H1 (cell line): ENCODE measurements at regions not wholly inside any gene's neighbourhood (a gene's known extent, or its start where the extent isn't known, plus 50 kb on each side); places are given as distances from the start of the nearest gene placed in this dataset.
"Not testable (repeated sequence)": the region's sequence is repeated elsewhere in the genome, so short reads cannot be mapped to it uniquely, and the experiment has no call there.

ENCODE experiments used
- CTCF ChIA-PET: fragments of 300-600 bp; sonication (Branson Sonifier 250); formaldehyde crosslinking; loops from one replicate; lab custom pipeline; 2021; ENCODE audit not compliant: partially characterized antibody; lab: Charles Lee
- POLR2A ChIA-PET: fragments of 300-600 bp; sonication (Branson Sonifier 250); formaldehyde crosslinking; loops from one replicate; lab custom pipeline; 2021; ENCODE audit warnings: inconsistent platforms; ENCODE audit not compliant: partially characterized antibody; lab: Charles Lee
- DNase-seq, 2 experiments: peaks; one replicate each; pipeline versions ENCODE4 v3.0.0 to v3.0.0-alpha.2; 2010 to 2022; ENCODE audit warnings: low spot score in 2 of 2, low read depth in 1 of 2, mixed read lengths in 1 of 2
- FAIRE-seq: peaks from 2 replicates; lab custom pipeline; 2011; peaks lifted over from hg19 to GRCh38; lab: Jason Lieb, UNC
- H2AFZ ChIP-seq: 2 replicates; pipeline ENCODE4 v1.8.1; 2012; ENCODE audit warnings: low read length, inconsistent platforms
- H2AK5ac ChIP-seq: 2 replicates; pipeline ENCODE4 v1.6.1; 2013; ENCODE audit warnings: low read depth, low read length
- H2BK120ac ChIP-seq: replicated peaks from 2 replicates; pipeline ENCODE3; 2013; ENCODE audit warnings: low read depth, low read length, inconsistent platforms
- H2BK12ac ChIP-seq: 2 replicates; pipeline ENCODE4 v1.6.1; 2013; ENCODE audit warnings: low read depth, low read length
- H2BK15ac ChIP-seq: 2 replicates; pipeline ENCODE4 v1.6.1; 2013; ENCODE audit warnings: low read length
- H2BK20ac ChIP-seq: 2 replicates; pipeline ENCODE4 v1.6.1; 2013; ENCODE audit warnings: low read length
- H2BK5ac ChIP-seq: 2 replicates; pipeline ENCODE4 v1.6.1; 2013; ENCODE audit warnings: low read depth, low read length
- H3K14ac ChIP-seq: 2 replicates; pipeline ENCODE4 v1.6.1; 2013; ENCODE audit warnings: inconsistent platforms; ENCODE audit not compliant: insufficient read length
- H3K18ac ChIP-seq: 2 replicates; pipeline ENCODE4 v1.6.1; 2013; ENCODE audit warnings: low read length; ENCODE audit errors: extremely low read depth
- H3K23ac ChIP-seq: 2 replicates; pipeline ENCODE4 v1.6.1; 2013; ENCODE audit warnings: inconsistent platforms; ENCODE audit not compliant: insufficient read length
- H3K23me2 ChIP-seq: 2 replicates; pipeline ENCODE4 v1.6.1; 2013; ENCODE audit warnings: low read depth, low read length
- H3K27ac ChIP-seq: 2 replicates; pipeline ENCODE4 v1.6.1; 2011; ENCODE audit warnings: low read depth, low read length, inconsistent platforms
- H3K27me3 ChIP-seq, 4 experiments: replicated peaks in 1 of 4; 1 replicate in 1 of 4; 2 replicates in 3 of 4; pipeline versions ENCODE4 v1.6.1 to v1.8.1; 2011 to 2013; ENCODE audit warnings: low read length in 3 of 4, mild to moderate bottlenecking in 3 of 4, inconsistent platforms in 2 of 4, mixed read lengths in 2 of 4, moderate library complexity in 1 of 4; ENCODE audit not compliant: control insufficient read depth in 3 of 4, insufficient read depth in 3 of 4; ENCODE audit errors: extremely low read depth in 1 of 4
- H3K36me3 ChIP-seq, 4 experiments: 2 replicates each; pipeline versions ENCODE4 v1.6.1 to v1.8.1; 2011 to 2013; ENCODE audit warnings: mild to moderate bottlenecking in 4 of 4, low read length in 3 of 4, moderate library complexity in 2 of 4, control low read depth in 1 of 4, inconsistent platforms in 1 of 4; ENCODE audit not compliant: insufficient read depth in 4 of 4, control insufficient read depth in 2 of 4
- H3K4ac ChIP-seq: replicated peaks from 2 replicates; pipeline ENCODE3; 2013; ENCODE audit warnings: low read length, low read depth, mixed read lengths, inconsistent platforms; ENCODE audit not compliant: insufficient read length
- H3K4me1 ChIP-seq, 4 experiments: replicated peaks in 1 of 4; 1 replicate in 1 of 4; 2 replicates in 3 of 4; pipeline versions ENCODE4 v1.6.1 to v1.8.1; 2011 to 2013; ENCODE audit warnings: low read length in 3 of 4, inconsistent platforms in 2 of 4, mixed read lengths in 1 of 4; ENCODE audit not compliant: insufficient read depth in 4 of 4, control insufficient read depth in 3 of 4
- H3K4me2 ChIP-seq, 2 experiments: 2 replicates each; pipeline versions ENCODE4 v1.6.1 to v1.8.1; 2011 to 2013; ENCODE audit warnings: low read depth in 2 of 2, low read length in 2 of 2, control low read depth in 1 of 2, inconsistent platforms in 1 of 2, mild to moderate bottlenecking in 1 of 2; ENCODE audit not compliant: insufficient read depth in 1 of 2
- H3K4me3 ChIP-seq, 4 experiments: fragments of 200-600, 300-600 bp in 1 of 4; sonication (generic), shearing (Covaris generic), sonication (Bioruptor Twin) in 1 of 4; 2 replicates each; pipeline versions ENCODE4 v1.5.1 to v1.8.1; 2011 to 2016; ENCODE audit warnings: low read length in 4 of 4, low read depth in 3 of 4, control low read depth in 2 of 4, inconsistent platforms in 2 of 4, mild to moderate bottlenecking in 2 of 4, mixed read lengths in 1 of 4, moderate library complexity in 1 of 4; ENCODE audit not compliant: insufficient read depth in 2 of 4; ENCODE audit errors: extremely low read depth in 1 of 4
- H3K56ac ChIP-seq: replicated peaks from 2 replicates; pipeline ENCODE3; 2013; ENCODE audit warnings: low read depth, mild to moderate bottlenecking, mixed read lengths, low read length, inconsistent platforms; ENCODE audit not compliant: insufficient read length
- H3K79me1 ChIP-seq: 2 replicates; pipeline ENCODE4 v1.6.1; 2013; ENCODE audit warnings: low read depth, low read length, control low read depth
- H3K79me2 ChIP-seq, 2 experiments: 2 replicates each; pipeline versions ENCODE4 v1.6.1 to v1.8.1; 2012 to 2013; ENCODE audit warnings: low read length in 2 of 2, mild to moderate bottlenecking in 2 of 2, inconsistent platforms in 1 of 2; ENCODE audit not compliant: insufficient read depth in 2 of 2, control insufficient read depth in 1 of 2
- H3K9ac ChIP-seq, 4 experiments: replicated peaks in 1 of 4; 1 replicate in 1 of 4; 2 replicates in 3 of 4; pipeline versions ENCODE4 v1.6.1 to v1.8.1; 2011 to 2013; ENCODE audit warnings: low read depth in 3 of 4, low read length in 3 of 4, control low read depth in 2 of 4, mild to moderate bottlenecking in 2 of 4, moderate library complexity in 2 of 4, inconsistent platforms in 1 of 4; ENCODE audit errors: extremely low read depth in 1 of 4
- H3K9me3 ChIP-seq, 2 experiments: 2 replicates each; pipeline versions ENCODE4 v1.6.1 to v1.8.1; 2012 to 2013; ENCODE audit warnings: mild to moderate bottlenecking in 2 of 2, moderate library complexity in 2 of 2, control low read depth in 1 of 2, inconsistent platforms in 1 of 2, low read depth in 1 of 2, low read length in 1 of 2, mixed read lengths in 1 of 2; ENCODE audit not compliant: insufficient read depth in 2 of 2
- H4K20me1 ChIP-seq, 2 experiments: replicated peaks in 1 of 2; 2 replicates each; pipeline versions ENCODE3 to v1.8.1; 2011 to 2013; ENCODE audit warnings: inconsistent platforms in 2 of 2, low read length in 2 of 2, mild to moderate bottlenecking in 1 of 2; ENCODE audit not compliant: insufficient read depth in 2 of 2, control insufficient read depth in 1 of 2
- H4K5ac ChIP-seq: 2 replicates; pipeline ENCODE4 v1.6.1; 2013; ENCODE audit warnings: low read length, low read depth, mixed read lengths, inconsistent platforms; ENCODE audit not compliant: insufficient read length
- H4K8ac ChIP-seq: 2 replicates; pipeline ENCODE4 v1.8.0; 2013; ENCODE audit warnings: mild to moderate bottlenecking, moderate library complexity, low read length, inconsistent platforms; ENCODE audit not compliant: insufficient read depth; ENCODE audit errors: extremely low read depth
- H4K91ac ChIP-seq: replicated peaks from 2 replicates; pipeline ENCODE3; 2013; ENCODE audit warnings: low read length, mixed read lengths, inconsistent platforms; ENCODE audit not compliant: insufficient read length
- WGBS, 2 experiments: shearing (Covaris generic) in 1 of 2; methylation state at CpG; one replicate each; pipeline versions ENCODE4 v1.1.6 to v1.1.7; 2013 to 2015; ENCODE audit warnings: low lambda C conversion rate in 2 of 2, mixed read lengths in 2 of 2, inconsistent platforms in 1 of 2, low coverage in 1 of 2, missing lambda C conversion rate in 1 of 2; ENCODE audit not compliant: insufficient replicate concordance in 2 of 2, insufficient coverage in 1 of 2, insufficient read length in 1 of 2; ENCODE audit errors: extremely low coverage in 1 of 2, missing lambda C conversion rate in 1 of 2; 5-methylcytosine and 5-hydroxymethylcytosine counted together

GRCh38 chr10:46761471-46761870 lies 149.8 kb upstream of the PTPN20 start:
- DNase-seq, H4K5ac ChIP-seq, H3K36me3 ChIP-seq, H3K56ac ChIP-seq, H4K8ac ChIP-seq, H2BK120ac ChIP-seq, H3K27me3 ChIP-seq, H2AK5ac ChIP-seq, H3K4me1 ChIP-seq, H3K23me2 ChIP-seq, H2AFZ ChIP-seq, H3K9ac ChIP-seq, H3K79me1 ChIP-seq, H2BK15ac ChIP-seq, POLR2A ChIA-PET, H4K20me1 ChIP-seq, H3K9me3 ChIP-seq, H2BK20ac ChIP-seq, H3K4me2 ChIP-seq, FAIRE-seq, H2BK5ac ChIP-seq, H3K27ac ChIP-seq, H2BK12ac ChIP-seq, H3K23ac ChIP-seq, CTCF ChIA-PET, H4K91ac ChIP-seq, H3K18ac ChIP-seq, H3K14ac ChIP-seq, H3K79me2 ChIP-seq, H3K4me3 ChIP-seq, H3K4ac ChIP-seq: not testable (repeated sequence)

DNA sequence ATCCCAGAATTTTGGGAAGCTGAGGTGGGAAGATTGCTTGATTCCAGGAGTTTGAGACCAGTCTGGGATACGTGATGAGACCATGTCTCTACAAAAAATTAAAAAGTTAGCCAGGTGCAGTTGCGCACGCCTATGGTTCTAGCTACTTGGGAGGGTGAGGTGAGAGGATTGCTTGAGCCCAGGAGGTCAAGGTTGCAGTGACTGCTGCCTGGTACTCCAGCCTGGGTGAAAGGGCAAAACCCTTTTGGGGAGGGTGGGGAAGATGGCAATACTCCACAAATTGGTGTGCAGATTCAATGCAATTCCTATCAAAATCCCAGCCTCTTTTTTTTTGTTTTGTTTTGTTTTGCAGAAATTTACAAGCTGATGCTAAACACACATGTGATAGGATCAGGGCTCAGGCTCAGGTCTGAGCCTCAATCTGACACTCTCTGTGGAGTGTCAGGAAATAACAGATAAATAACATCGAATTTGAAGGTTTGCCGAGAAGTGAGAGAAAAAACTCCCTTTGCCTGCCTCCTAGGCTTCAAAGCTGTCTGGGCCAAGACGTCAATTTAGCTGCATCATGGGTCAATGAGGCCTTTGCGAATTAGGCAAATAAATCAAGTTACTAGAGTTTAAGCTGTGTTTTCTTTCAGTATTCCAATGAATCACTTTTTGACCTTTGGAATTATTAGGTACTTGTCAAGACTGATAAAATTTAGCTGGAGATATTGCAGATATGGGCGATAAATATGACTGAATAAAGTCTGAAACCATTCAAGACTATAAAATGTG lies 142.5 kb upstream of the PTPN20 start:
- H4K5ac ChIP-seq, H2BK5ac ChIP-seq, H3K4ac ChIP-seq, H3K4me3 ChIP-seq, H3K79me1 ChIP-seq, FAIRE-seq, H3K14ac ChIP-seq, H3K9me3 ChIP-seq, H3K36me3 ChIP-seq, H2BK15ac ChIP-seq, H2BK120ac ChIP-seq, H4K20me1 ChIP-seq, H3K23me2 ChIP-seq, H2AFZ ChIP-seq, H4K91ac ChIP-seq, H2BK20ac ChIP-seq, DNase-seq, H3K4me2 ChIP-seq, H2AK5ac ChIP-seq, H3K18ac ChIP-seq, H3K27me3 ChIP-seq, H3K9ac ChIP-seq, H3K56ac ChIP-seq, CTCF ChIA-PET, H3K79me2 ChIP-seq, H4K8ac ChIP-seq, H2BK12ac ChIP-seq, H3K4me1 ChIP-seq, POLR2A ChIA-PET, H3K23ac ChIP-seq, H3K27ac ChIP-seq: not testable (repeated sequence)
- 100% methylated on average over 4 of the region's 8 CpGs; no CpG with 5 or more reads in 1 of the 2 experiments for WGBS, 2 experiments
